ENCODE measurements at regions not wholly inside any gene's neighbourhood (a gene's known extent, or its start where the extent isn't known, plus 50 kb on each side); places are given as distances from the start of the nearest gene placed in this dataset.
A peak's percentile ranks its signal among the peaks of the same experiment; 100 is the strongest.
"Not testable (repeated sequence)": the region's sequence is repeated elsewhere in the genome, so short reads cannot be mapped to it uniquely, and the experiment has no call there.

- no peak for DNase-seq (ENCODE audit: low read depth)
Observed at GRCh38 chr12:13562915-13563742, 366.6 kb downstream of the EMP1 start.

- DNase-seq (ENCODE audit: low read depth), result no peak
Observed at GRCh38 chr12:13561923-13562322, 365.4 kb downstream of the EMP1 start.

- DNase-seq (ENCODE audit: low read depth), result no peak
Observed at GRCh38 chr12:13559318-13559978, 362.9 kb downstream of the EMP1 start.

GRCh38 chr12:13552830-13553229 lies 356.3 kb downstream of the EMP1 start:
- no peak for DNase-seq (ENCODE audit: low read depth)

- DNase-seq (ENCODE audit: low read depth), result no peak
Observed at GRCh38 chr12:13547283-13547682, 350.8 kb downstream of the EMP1 start.

- no peak for DNase-seq (ENCODE audit: low read depth)
Observed at GRCh38 chr12:13546231-13546630, 349.7 kb downstream of the EMP1 start.

GRCh38 chr12:13539051-13539450 lies 342.5 kb downstream of the EMP1 start:
- DNase-seq (ENCODE audit: low read depth), result no peak

GRCh38 chr12:13538136-13538535 lies 341.6 kb downstream of the EMP1 start:
- no peak for DNase-seq (ENCODE audit: low read depth)

GRCh38 chr12:13537623-13538022 lies 341.1 kb downstream of the EMP1 start:
- DNase-seq (ENCODE audit: low read depth), result no peak

- DNase-seq (ENCODE audit: low read depth), result no peak
Observed at GRCh38 chr12:13536219-13536910, 339.8 kb downstream of the EMP1 start.

GRCh38 chr12:13534645-13535398 lies 338.3 kb downstream of the EMP1 start:
- DNase-seq (ENCODE audit: low read depth), result peak; percentile 24

GRCh38 chr12:13534242-13534641 lies 337.7 kb downstream of the EMP1 start:
- no peak for DNase-seq (ENCODE audit: low read depth)

GRCh38 chr12:13530966-13531365 lies 334.4 kb downstream of the EMP1 start:
- DNase-seq (ENCODE audit: low read depth), result no peak

- DNase-seq (ENCODE audit: low read depth), result not testable (repeated sequence)
Observed at GRCh38 chr12:13526185-13526921, 329.8 kb downstream of the EMP1 start.

- DNase-seq (ENCODE audit: low read depth), result no peak
Observed at GRCh38 chr12:13523536-13524307, 327.2 kb downstream of the EMP1 start.

GRCh38 chr12:13518034-13518433 lies 321.5 kb downstream of the EMP1 start:
- not testable (repeated sequence) for DNase-seq (ENCODE audit: low read depth)

- no peak for DNase-seq (ENCODE audit: low read depth)
Observed at GRCh38 chr12:13509740-13510139, 313.2 kb downstream of the EMP1 start.

- DNase-seq (ENCODE audit: low read depth), result no peak
Observed at GRCh38 chr12:13505636-13506035, 309.1 kb downstream of the EMP1 start.

- DNase-seq (ENCODE audit: low read depth), result no peak
Observed at GRCh38 chr12:13505224-13505623, 308.7 kb downstream of the EMP1 start.

GRCh38 chr12:13504736-13505135 lies 308.2 kb downstream of the EMP1 start:
- no peak for DNase-seq (ENCODE audit: low read depth)

- DNase-seq (ENCODE audit: low read depth), result no peak
Observed at GRCh38 chr12:13504074-13504473, 307.5 kb downstream of the EMP1 start.
